WTC11 (cell line): ENCODE measurements at regions not wholly inside any gene's neighbourhood (a gene's known extent, or its start where the extent isn't known, plus 50 kb on each side); places are given as distances from the start of the nearest gene placed in this dataset.

Experiments
- ATAC-seq: fragments of 200-7000 bp; cut with Tn5 transposase; 2 replicates; pipeline ENCODE4 v1.10.0; 2021; ENCODE audit warnings: mild to moderate bottlenecking, moderate library complexity
- CTCF ChIA-PET: fragments of 300-600 bp; sonication (Branson Sonifier 250); formaldehyde crosslinking; loops from one replicate; lab custom pipeline; 2021; ENCODE audit warnings: antibody characterized with exemption; lab: Charles Lee
- POLR2A ChIA-PET: fragments of 350-600 bp; sonication (Branson Sonifier 250); formaldehyde crosslinking; loops from one replicate; lab custom pipeline; 2021; ENCODE audit warnings: antibody characterized with exemption; lab: Charles Lee
- DNase-seq: peaks from one replicate; pipeline ENCODE4 v3.0.0; 2021; ENCODE audit warnings: low spot score
- H3K27ac Mint-ChIP-seq: 2 replicates; pipeline ENCODE4 v1.8.0; 2021; ENCODE audit warnings: mixed read lengths
- H3K27me3 Mint-ChIP-seq: 2 replicates; pipeline ENCODE4 v1.8.0; 2021; ENCODE audit warnings: low read depth, mild to moderate bottlenecking, moderate library complexity, mixed read lengths
- H3K36me3 Mint-ChIP-seq: 2 replicates; pipeline ENCODE4 v1.8.0; 2021; ENCODE audit warnings: mixed read lengths
- H3K4me1 Mint-ChIP-seq: 2 replicates; pipeline ENCODE4 v1.8.0; 2022; ENCODE audit warnings: mixed read lengths
- H3K4me3 Mint-ChIP-seq: 2 replicates; pipeline ENCODE4 v1.8.0; 2021; ENCODE audit warnings: mild to moderate bottlenecking, moderate library complexity, mixed read lengths
- H3K9me3 Mint-ChIP-seq: 2 replicates; pipeline ENCODE4 v1.8.0; 2021; ENCODE audit warnings: mixed read lengths
- AFF4 ChIP-seq: sonication (generic); formaldehyde crosslinking; IDR thresholded peaks from 2 replicates; pipeline ENCODE4 v1.8.1; 2023; ENCODE audit warnings: mild to moderate bottlenecking, missing genetic modification reagents, borderline replicate concordance
- ATF1 ChIP-seq: sonication (generic); formaldehyde crosslinking; IDR thresholded peaks from 2 replicates; pipeline ENCODE4 v1.8.1; 2023; ENCODE audit warnings: mild to moderate bottlenecking, moderate library complexity, missing genetic modification reagents
- CREB1 ChIP-seq: sonication (generic); formaldehyde crosslinking; IDR thresholded peaks from 2 replicates; pipeline ENCODE4 v1.8.0; 2023; ENCODE audit warnings: mild to moderate bottlenecking, missing genetic modification reagents
- ERG ChIP-seq: fragments of 250-450 bp; sonication (Bioruptor Pico); IDR thresholded peaks from 2 replicates; pipeline ENCODE4 v1.8.0; 2021; ENCODE audit warnings: mild to moderate bottlenecking
- GTF2I ChIP-seq: fragments of 250-450 bp; sonication (Bioruptor Pico); conservative IDR thresholded peaks from 2 replicates; pipeline ENCODE4 v1.4.0; 2021; ENCODE audit warnings: mild to moderate bottlenecking
- IRF1 ChIP-seq: sonication (generic); formaldehyde crosslinking; IDR thresholded peaks from 2 replicates; pipeline ENCODE4 v1.8.0; 2023; ENCODE audit warnings: missing genetic modification reagents
- MYBL2 ChIP-seq: sonication (generic); formaldehyde crosslinking; IDR thresholded peaks from 2 replicates; pipeline ENCODE4 v1.8.1; 2023; ENCODE audit warnings: mild to moderate bottlenecking, moderate library complexity, missing genetic modification reagents
- NR3C1 ChIP-seq: sonication (generic); formaldehyde crosslinking; conservative IDR thresholded peaks from 2 replicates; pipeline ENCODE4 v1.8.1; 2023; ENCODE audit warnings: low read depth, mild to moderate bottlenecking, missing genetic modification reagents
- USF2 ChIP-seq: sonication (generic); formaldehyde crosslinking; IDR thresholded peaks from 2 replicates; pipeline ENCODE4 v1.8.1; 2023; ENCODE audit warnings: mild to moderate bottlenecking, missing genetic modification reagents, moderate library complexity
- ZBTB21 ChIP-seq: sonication (generic); formaldehyde crosslinking; IDR thresholded peaks from 2 replicates; pipeline ENCODE4 v1.8.1; 2023; ENCODE audit warnings: mild to moderate bottlenecking, missing genetic modification reagents, borderline replicate concordance
- ZBTB43 ChIP-seq: sonication (generic); formaldehyde crosslinking; IDR thresholded peaks from 2 replicates; pipeline ENCODE4 v1.8.1; 2023; ENCODE audit warnings: mild to moderate bottlenecking, missing genetic modification reagents
- ZNF281 ChIP-seq: sonication (generic); formaldehyde crosslinking; IDR thresholded peaks from 2 replicates; pipeline ENCODE4 v1.8.0; 2023; ENCODE audit warnings: mild to moderate bottlenecking, missing genetic modification reagents

- no peak for TF ChIP-seq ZNF281
Observed at GRCh38 chr20:60411813-60412212, 453.6 kb downstream of the CDH26 start (continued).

- Mint-ChIP-seq H3K4me3 (no peak overlapping the region), H3K4me1 (no peaks in the 10 kb centered on the region)
- CTCF ChIA-PET, result no interaction called here
Observed at GRCh38 chr20:60420676-60421229, 462.5 kb downstream of the CDH26 start.

More at GRCh38 chr20:60420676-60421229, 462.5 kb downstream of the CDH26 start:
- no peak for ATAC-seq
- DNase-seq, result no peak
- no peaks in the 10 kb centered on the region for H3K9me3 Mint-ChIP-seq
- TF ChIP-seq ATF1 (CRISPR knock-in tag) (no peak), GTF2I (CRISPR knock-in tag) (no peak), AFF4 (no peak), IRF1 (CRISPR knock-in tag) (no peak), ZBTB21 (CRISPR knock-in tag) (no peak), ZBTB43 (CRISPR knock-in tag) (no peak), USF2 (CRISPR knock-in tag) (no peak), CREB1 (CRISPR knock-in tag) (no peak), MYBL2 (CRISPR knock-in tag) (no peak), NR3C1 (CRISPR knock-in tag) (no peak), ERG (CRISPR knock-in tag) (no peak)
- no peaks in the 10 kb centered on the region for H3K36me3 Mint-ChIP-seq
- POLR2A ChIA-PET, result no interaction called here
- H3K27ac Mint-ChIP-seq, result no peak overlapping the region
- H3K27me3 Mint-ChIP-seq, result peaks cover 33% of the 10 kb centered on the region
